ENCODE measurements at regions not wholly inside any gene's neighbourhood (a gene's known extent, or its start where the extent isn't known, plus 50 kb on each side); places are given as distances from the start of the nearest gene placed in this dataset.
"Not testable (repeated sequence)": the region's sequence is repeated elsewhere in the genome, so short reads cannot be mapped to it uniquely, and the experiment has no call there.

DNA sequence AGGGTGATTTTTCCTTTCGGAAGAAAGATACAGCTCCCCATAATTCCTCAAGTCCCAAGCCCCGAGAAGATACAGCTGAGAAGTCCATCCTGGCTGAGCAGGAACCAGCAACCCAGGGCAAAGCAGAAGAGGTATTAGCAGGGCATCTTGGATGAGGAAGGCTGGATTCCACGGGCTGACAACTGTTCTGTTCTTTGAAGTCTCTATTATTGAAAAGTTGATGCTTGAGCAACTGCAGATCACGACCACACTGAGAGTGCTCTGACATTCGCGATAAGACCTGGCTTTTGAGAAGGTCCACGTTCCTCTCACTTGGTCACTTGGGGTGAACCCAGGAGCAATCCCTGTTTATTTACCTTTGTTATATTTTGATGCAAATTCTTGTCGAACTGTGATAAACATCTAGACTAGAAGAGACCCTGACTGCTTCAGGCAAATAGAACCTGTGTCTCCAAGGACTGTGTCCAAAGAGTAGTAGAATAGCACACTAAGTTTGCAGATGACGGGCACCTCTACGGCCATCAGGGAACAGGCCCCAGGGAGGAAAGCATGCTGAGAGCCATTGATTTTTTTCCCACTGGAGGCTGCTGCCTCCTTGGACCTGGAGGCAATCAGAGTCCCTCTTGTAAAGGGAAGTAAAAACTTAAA is 133.1 kb downstream of the ARL4C start:
- Histone ChIP-seq H3F3A (ENCODE audit: control insufficient read depth, insufficient read depth) (no peaks in the 10 kb centered on the region), H3K9me2 (replicated peaks; ENCODE audit: control insufficient read depth, low read length) (no peaks in the 10 kb centered on the region), H3K9me3 (ENCODE audit: control insufficient read depth, insufficient read depth, low read length) (no peaks in the 10 kb centered on the region; the same call in 1 of the 2 replicates), H3K36me3 (ENCODE audit: control insufficient read depth, low read length) (no peaks in the 10 kb centered on the region), H3K27me3 (ENCODE audit: control insufficient read depth, low read length) (no peaks in the 10 kb centered on the region), H4K20me1 (ENCODE audit: control insufficient read depth, insufficient read depth, low read depth, low read length) (no peaks in the 10 kb centered on the region), H3K4me3 (ENCODE audit: low read length) (no peak overlapping the region), H3K4me1 (ENCODE audit: control insufficient read depth, low read length) (no peaks in the 10 kb centered on the region), H3K4me2 (ENCODE audit: low read length) (no peak overlapping the region), H3K79me2 (ENCODE audit: control insufficient read depth, low read length) (no peaks in the 10 kb centered on the region), H3K27ac (ENCODE audit: low read depth, low read length) (no peak overlapping the region)
- TF ChIP-seq, protein P1, sequence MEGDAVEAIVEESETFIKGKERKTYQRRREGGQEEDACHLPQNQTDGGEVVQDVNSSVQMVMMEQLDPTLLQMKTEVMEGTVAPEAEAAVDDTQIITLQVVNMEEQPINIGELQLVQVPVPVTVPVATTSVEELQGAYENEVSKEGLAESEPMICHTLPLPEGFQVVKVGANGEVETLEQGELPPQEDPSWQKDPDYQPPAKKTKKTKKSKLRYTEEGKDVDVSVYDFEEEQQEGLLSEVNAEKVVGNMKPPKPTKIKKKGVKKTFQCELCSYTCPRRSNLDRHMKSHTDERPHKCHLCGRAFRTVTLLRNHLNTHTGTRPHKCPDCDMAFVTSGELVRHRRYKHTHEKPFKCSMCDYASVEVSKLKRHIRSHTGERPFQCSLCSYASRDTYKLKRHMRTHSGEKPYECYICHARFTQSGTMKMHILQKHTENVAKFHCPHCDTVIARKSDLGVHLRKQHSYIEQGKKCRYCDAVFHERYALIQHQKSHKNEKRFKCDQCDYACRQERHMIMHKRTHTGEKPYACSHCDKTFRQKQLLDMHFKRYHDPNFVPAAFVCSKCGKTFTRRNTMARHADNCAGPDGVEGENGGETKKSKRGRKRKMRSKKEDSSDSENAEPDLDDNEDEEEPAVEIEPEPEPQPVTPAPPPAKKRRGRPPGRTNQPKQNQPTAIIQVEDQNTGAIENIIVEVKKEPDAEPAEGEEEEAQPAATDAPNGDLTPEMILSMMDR (IDR thresholded peaks at IDR 0.05; ENCODE audit: low read depth, low read length, poor library complexity, severe bottlenecking), result no peak
- TF ChIP-seq EZH2phosphoT487 (IDR thresholded peaks at IDR 0.05; ENCODE audit: borderline replicate concordance, low read length), result no peak

DNA sequence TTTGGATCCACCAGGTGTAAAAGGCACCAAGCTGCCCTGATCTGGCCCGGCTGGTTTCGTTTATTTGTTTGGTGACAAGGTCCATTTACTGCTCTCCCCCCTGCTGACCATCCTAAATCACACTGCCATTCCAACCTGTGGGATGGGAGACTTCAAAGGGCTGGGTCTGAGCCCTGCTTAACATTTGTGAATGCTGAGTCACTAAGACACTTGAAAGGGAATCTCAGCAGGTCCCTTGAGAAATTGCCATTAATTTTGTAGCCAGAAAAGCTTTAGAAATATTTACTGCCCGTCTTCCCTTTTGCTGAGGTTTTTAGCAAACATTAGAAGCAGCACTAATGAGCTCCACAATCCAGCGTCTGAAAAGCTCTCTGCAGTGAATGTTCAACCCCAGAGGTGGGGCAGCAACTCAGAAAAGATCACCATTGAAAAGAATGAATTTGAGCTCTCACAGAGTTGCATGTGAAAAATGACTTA is 133.8 kb downstream of the ARL4C start:
- H3K36me3 ChIP-seq (ENCODE audit: control insufficient read depth, low read length), result no peaks in the 10 kb centered on the region
- H3K79me2 ChIP-seq (ENCODE audit: control insufficient read depth, low read length), result no peaks in the 10 kb centered on the region
- TF ChIP-seq, protein P1 (IDR thresholded peaks at IDR 0.05; ENCODE audit: low read depth, low read length, poor library complexity, severe bottlenecking), result no peak
- TF ChIP-seq EZH2phosphoT487 (IDR thresholded peaks at IDR 0.05; ENCODE audit: borderline replicate concordance, low read length), result no peak
- no peaks in the 10 kb centered on the region for H3K4me1 ChIP-seq (ENCODE audit: control insufficient read depth, low read length)
- H3K9me2 ChIP-seq (replicated peaks; ENCODE audit: control insufficient read depth, low read length), result no peaks in the 10 kb centered on the region
- H3K4me2 ChIP-seq (ENCODE audit: low read length), result no peak overlapping the region
- no peaks in the 10 kb centered on the region for H3K27me3 ChIP-seq (ENCODE audit: control insufficient read depth, low read length)
- no peaks in the 10 kb centered on the region for H3F3A ChIP-seq (ENCODE audit: control insufficient read depth, insufficient read depth)
- no peak overlapping the region for H3K27ac ChIP-seq (ENCODE audit: low read depth, low read length)
- no peak overlapping the region for H3K4me3 ChIP-seq (ENCODE audit: low read length)
- no peaks in the 10 kb centered on the region for H4K20me1 ChIP-seq (ENCODE audit: control insufficient read depth, insufficient read depth, low read depth, low read length)
- H3K9me3 ChIP-seq (ENCODE audit: control insufficient read depth, insufficient read depth, low read length), result no peaks in the 10 kb centered on the region; the same call in 1 of the 2 replicates

DNA sequence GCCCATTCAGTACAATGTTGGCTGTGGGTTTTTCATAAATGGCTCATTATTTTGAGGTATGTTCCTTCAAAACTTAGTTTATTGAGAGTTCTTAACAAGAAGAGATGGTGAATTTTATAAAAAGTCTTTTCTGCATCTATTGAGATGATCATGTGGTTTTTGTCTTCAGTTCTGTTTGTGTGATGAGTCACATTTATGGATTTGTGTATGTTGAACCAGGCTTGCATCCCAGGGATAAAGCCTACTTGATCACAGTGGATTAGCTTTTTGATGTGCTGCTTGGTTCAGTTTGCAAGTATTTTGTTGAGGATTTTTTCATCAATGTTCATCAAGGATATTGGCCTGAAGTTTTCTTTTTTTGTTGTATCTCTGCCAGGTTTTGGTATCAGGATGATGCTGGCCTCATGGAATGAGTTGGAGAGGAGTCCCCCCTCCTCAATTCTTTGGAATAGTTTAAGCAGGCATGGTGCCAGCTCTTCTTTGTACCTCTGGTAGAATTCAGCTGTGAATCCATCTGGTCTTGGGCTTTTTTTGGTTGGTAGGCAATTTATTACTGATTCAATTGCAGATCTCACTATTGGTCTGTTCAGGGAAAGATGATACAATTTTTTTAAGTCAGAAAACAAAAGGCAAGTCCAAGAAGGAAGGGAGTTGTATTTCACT is 136.4 kb downstream of the ARL4C start:
- not testable (repeated sequence) for H3K27ac ChIP-seq (ENCODE audit: low read depth, low read length); H3K36me3 ChIP-seq (ENCODE audit: control insufficient read depth, low read length); H3K4me2 ChIP-seq (ENCODE audit: low read length); H3K79me2 ChIP-seq (ENCODE audit: control insufficient read depth, low read length); H3K4me1 ChIP-seq (ENCODE audit: control insufficient read depth, low read length); H3F3A ChIP-seq (ENCODE audit: control insufficient read depth, insufficient read depth); H3K27me3 ChIP-seq (ENCODE audit: control insufficient read depth, low read length); H3K9me3 ChIP-seq (ENCODE audit: control insufficient read depth, insufficient read depth, low read length); H3K4me3 ChIP-seq (ENCODE audit: low read length); H3K9me2 ChIP-seq (replicated peaks; ENCODE audit: control insufficient read depth, low read length); H4K20me1 ChIP-seq (ENCODE audit: control insufficient read depth, insufficient read depth, low read depth, low read length)

DNA sequence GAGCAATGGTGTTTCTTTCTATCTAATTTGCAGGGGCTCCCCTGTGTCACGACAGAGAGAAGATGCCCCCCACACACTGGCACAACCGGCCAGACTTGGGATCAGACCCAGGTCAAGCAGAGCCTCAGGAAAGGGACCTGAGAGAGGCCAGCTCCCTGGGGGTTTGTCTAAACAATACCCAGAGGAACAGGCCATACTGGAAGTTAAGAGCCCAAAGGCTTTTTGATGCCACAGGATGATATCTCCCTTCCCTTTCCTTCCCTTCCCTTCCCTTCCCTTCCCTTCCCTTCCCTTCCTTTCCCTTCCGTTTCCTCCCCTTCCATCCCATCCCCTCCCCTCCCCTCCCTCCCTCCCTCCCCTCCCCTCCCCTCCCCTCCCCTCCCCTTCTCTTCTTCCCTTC is 139.2 kb downstream of the ARL4C start:
- H3K27me3 ChIP-seq (ENCODE audit: control insufficient read depth, low read length), result no peaks in the 10 kb centered on the region
- H3K9me3 ChIP-seq (ENCODE audit: control insufficient read depth, insufficient read depth, low read length), result peaks cover 7% of the 10 kb centered on the region; the same call in 1 of the 2 replicates
- peaks cover 29% of the 10 kb centered on the region for H3K4me1 ChIP-seq (ENCODE audit: control insufficient read depth, low read length)
- no peaks in the 10 kb centered on the region for H3K36me3 ChIP-seq (ENCODE audit: control insufficient read depth, low read length)
- no peak for TF ChIP-seq EZH2phosphoT487 (IDR thresholded peaks at IDR 0.05; ENCODE audit: borderline replicate concordance, low read length)
- TF ChIP-seq, protein P1 (IDR thresholded peaks at IDR 0.05; ENCODE audit: low read depth, low read length, poor library complexity, severe bottlenecking), result no peak
- no peak overlapping the region for H3K27ac ChIP-seq (ENCODE audit: low read depth, low read length)
- no peaks in the 10 kb centered on the region for H4K20me1 ChIP-seq (ENCODE audit: control insufficient read depth, insufficient read depth, low read depth, low read length)
- H3K9me2 ChIP-seq (replicated peaks; ENCODE audit: control insufficient read depth, low read length), result no peaks in the 10 kb centered on the region
- H3K4me3 ChIP-seq (ENCODE audit: low read length), result no peak overlapping the region
- no peaks in the 10 kb centered on the region for H3F3A ChIP-seq (ENCODE audit: control insufficient read depth, insufficient read depth)
- H3K4me2 ChIP-seq (ENCODE audit: low read length), result no peak overlapping the region
- no peaks in the 10 kb centered on the region for H3K79me2 ChIP-seq (ENCODE audit: control insufficient read depth, low read length)
